Mesodermal cell (in vitro differentiated cells): ENCODE measurements at regions not wholly inside any gene's neighbourhood (a gene's known extent, or its start where the extent isn't known, plus 50 kb on each side); places are given as distances from the start of the nearest gene placed in this dataset.

ENCODE experiments used
- H3K27ac ChIP-seq: 2 replicates; pipeline ENCODE4 v1.7.0; 2013; ENCODE audit warnings: mild to moderate bottlenecking, low read depth, low read length, moderate library complexity; ENCODE audit not compliant: severe bottlenecking
- H3K36me3 ChIP-seq: 2 replicates; pipeline ENCODE4 v1.7.1; 2013; ENCODE audit warnings: mild to moderate bottlenecking, low read length, moderate library complexity; ENCODE audit not compliant: control insufficient read depth, insufficient read depth
- H3K4me1 ChIP-seq: one replicate; pipeline ENCODE4 v1.7.1; 2013; ENCODE audit warnings: mild to moderate bottlenecking, low read length; ENCODE audit not compliant: insufficient read depth, control insufficient read depth, poor library complexity, severe bottlenecking
- H3K4me3 ChIP-seq: 2 replicates; pipeline ENCODE4 v1.7.0; 2013; ENCODE audit warnings: low read length, control low read depth, mild to moderate bottlenecking; ENCODE audit not compliant: insufficient read depth, poor library complexity, severe bottlenecking; ENCODE audit errors: extremely low read depth
- H3K9me3 ChIP-seq: 2 replicates; pipeline ENCODE4 v1.7.1; 2013; ENCODE audit warnings: mild to moderate bottlenecking, low read length, moderate library complexity; ENCODE audit not compliant: control insufficient read depth
- WGBS, 2 experiments: methylation state at CpG; one replicate each; pipeline ENCODE4 v1.1.5; 2013; ENCODE audit warnings: missing lambda C conversion rate in 2 of 2; ENCODE audit not compliant: insufficient coverage in 2 of 2; 5-methylcytosine and 5-hydroxymethylcytosine counted together

GRCh38 chr5:30959238-30959637 lies 234.2 kb upstream of the CDH6 start:
- peaks cover 6% of the 10 kb centered on the region for H3K4me1 ChIP-seq
- 87 to 100% methylated on average over 2 to 3 of the region's 3 CpGs for WGBS, 2 experiments

GRCh38 chr5:30957591-30957990 lies 235.9 kb upstream of the CDH6 start:
- peaks cover 6% of the 10 kb centered on the region for H3K4me1 ChIP-seq
- H3K27ac ChIP-seq = no peak overlapping the region
- no peaks in the 10 kb centered on the region for H3K36me3 ChIP-seq
- WGBS, 2 experiments = 20 to 80% methylated on average over 1 of the region's 2 CpGs
- no peaks in the 10 kb centered on the region for H3K9me3 ChIP-seq
- no peak overlapping the region for H3K4me3 ChIP-seq

More at GRCh38 chr5:30959238-30959637, 234.2 kb upstream of the CDH6 start:
- no peak overlapping the region for H3K4me3 ChIP-seq
- H3K27ac ChIP-seq = no peak overlapping the region
- H3K36me3 ChIP-seq = no peaks in the 10 kb centered on the region
- H3K9me3 ChIP-seq = no peaks in the 10 kb centered on the region

- H3K4me3 ChIP-seq = no peak overlapping the region
- H3K27ac ChIP-seq = no peak overlapping the region
- no peaks in the 10 kb centered on the region for H3K9me3 ChIP-seq
- peaks cover 6% of the 10 kb centered on the region for H3K4me1 ChIP-seq
- H3K36me3 ChIP-seq = no peaks in the 10 kb centered on the region
These were observed 237.2 kb upstream of the CDH6 start for GRCh38 chr5:30956251-30956650.

GRCh38 chr5:30937070-30937469 lies 256.4 kb upstream of the CDH6 start:
- peak overlapping the region; percentile 60 for H3K27ac ChIP-seq
- H3K4me1 ChIP-seq = no peaks in the 10 kb centered on the region
- no peak overlapping the region for H3K4me3 ChIP-seq
- WGBS, 2 experiments = 87% methylated on average over 2 of the region's 4 CpGs; no CpG with 5 or more reads in 1 of the 2 experiments
- H3K9me3 ChIP-seq = no peaks in the 10 kb centered on the region
- no peaks in the 10 kb centered on the region for H3K36me3 ChIP-seq

GRCh38 chr5:30933599-30933998 lies 259.9 kb upstream of the CDH6 start:
- Histone ChIP-seq H3K27ac (no peak overlapping the region), H3K9me3 (no peaks in the 10 kb centered on the region), H3K4me1 (no peaks in the 10 kb centered on the region), H3K36me3 (no peaks in the 10 kb centered on the region), H3K4me3 (no peak overlapping the region)
- 88% methylated on average over 1 of the region's 4 CpGs; no CpG with 5 or more reads in 1 of the 2 experiments for WGBS, 2 experiments

- H3K36me3 ChIP-seq = no peaks in the 10 kb centered on the region
- no peaks in the 10 kb centered on the region for H3K4me1 ChIP-seq
- no CpG with 5 or more reads among the region's 4 CpGs for WGBS, 2 experiments
- H3K9me3 ChIP-seq = no peaks in the 10 kb centered on the region
- H3K4me3 ChIP-seq = no peak overlapping the region
- H3K27ac ChIP-seq = no peak overlapping the region
These were observed 261.0 kb upstream of the CDH6 start for GRCh38 chr5:30932273-30933017.

GRCh38 chr5:30930736-30931135 lies 262.8 kb upstream of the CDH6 start:
- Histone ChIP-seq H3K27ac (no peak overlapping the region), H3K4me1 (no peaks in the 10 kb centered on the region), H3K4me3 (no peak overlapping the region), H3K9me3 (no peaks in the 10 kb centered on the region), H3K36me3 (no peaks in the 10 kb centered on the region)
- WGBS, 2 experiments = 73 to 100% methylated on average over 1 of the region's 2 CpGs

- Histone ChIP-seq H3K36me3 (no peaks in the 10 kb centered on the region), H3K27ac (no peak overlapping the region), H3K9me3 (no peaks in the 10 kb centered on the region), H3K4me3 (no peak overlapping the region), H3K4me1 (no peaks in the 10 kb centered on the region)
These were observed 264.5 kb upstream of the CDH6 start for GRCh38 chr5:30928956-30929355.

GRCh38 chr5:30926218-30926617 lies 267.3 kb upstream of the CDH6 start:
- no peaks in the 10 kb centered on the region for H3K4me1 ChIP-seq
- 91 to 97% methylated on average over 1 to 3 of the region's 3 CpGs for WGBS, 2 experiments
- H3K36me3 ChIP-seq = no peaks in the 10 kb centered on the region
- no peaks in the 10 kb centered on the region for H3K9me3 ChIP-seq
- H3K4me3 ChIP-seq = no peak overlapping the region
- no peak overlapping the region for H3K27ac ChIP-seq

GRCh38 chr5:30921388-30921787 lies 272.1 kb upstream of the CDH6 start:
- 73 to 100% methylated on average over 1 to 2 of the region's 5 CpGs for WGBS, 2 experiments

GRCh38 chr5:30918171-30918570 lies 275.3 kb upstream of the CDH6 start:
- H3K4me3 ChIP-seq = no peak overlapping the region
- H3K9me3 ChIP-seq = no peaks in the 10 kb centered on the region
- H3K27ac ChIP-seq = no peak overlapping the region
- H3K4me1 ChIP-seq = peaks cover 8% of the 10 kb centered on the region
- no peaks in the 10 kb centered on the region for H3K36me3 ChIP-seq
- WGBS, 2 experiments = 84 to 85% methylated on average over 3 to 4 of the region's 5 CpGs

More at GRCh38 chr5:30921388-30921787, 272.1 kb upstream of the CDH6 start:
- Histone ChIP-seq H3K27ac (no peak overlapping the region), H3K9me3 (no peaks in the 10 kb centered on the region), H3K36me3 (no peaks in the 10 kb centered on the region), H3K4me1 (peaks cover 8% of the 10 kb centered on the region), H3K4me3 (no peak overlapping the region)
